Lower leg skin (tissue), 3 donors: ENCODE measurements at regions not wholly inside any gene's neighbourhood (a gene's known extent, or its start where the extent isn't known, plus 50 kb on each side); places are given as distances from the start of the nearest gene placed in this dataset.

Source experiments
- CTCF ChIP-seq, 3 donors: fragments of 450-650 bp; IDR thresholded peaks; one replicate each; pipeline ENCODE4 v1.5.1; 2016; ENCODE audit warnings: antibody characterized with exemption in 3 of 3, mild to moderate bottlenecking in 3 of 3, moderate library complexity in 2 of 3
- POLR2A ChIP-seq, 2 donors: fragments of 450-650 bp; IDR thresholded peaks; one replicate each; pipeline ENCODE4 v1.6.1; 2016 to 2017; ENCODE audit warnings: antibody characterized with exemption in 2 of 2, mild to moderate bottlenecking in 1 of 2, moderate library complexity in 1 of 2

- TF ChIP-seq CTCF (IDR thresholded peaks at IDR 0.05) (no peak), POLR2A (IDR thresholded peaks at IDR 0.05) (no peak)
Observed at GRCh38 chr6:48757661-48758060, 646.7 kb upstream of the PTCHD4 start.
